Effector CD8-positive, alpha-beta T cell (primary cell): ENCODE measurements at regions not wholly inside any gene's neighbourhood (a gene's known extent, or its start where the extent isn't known, plus 50 kb on each side); places are given as distances from the start of the nearest gene placed in this dataset.

Experiments used
- DNase-seq: peaks from one replicate; lab custom pipeline; 2025; lab: John Stamatoyannopoulos, UW

- no peak for DNase-seq
These were observed 171.2 kb upstream of the SDK2 start for GRCh38 chr17:73815474-73815873.

DNA sequence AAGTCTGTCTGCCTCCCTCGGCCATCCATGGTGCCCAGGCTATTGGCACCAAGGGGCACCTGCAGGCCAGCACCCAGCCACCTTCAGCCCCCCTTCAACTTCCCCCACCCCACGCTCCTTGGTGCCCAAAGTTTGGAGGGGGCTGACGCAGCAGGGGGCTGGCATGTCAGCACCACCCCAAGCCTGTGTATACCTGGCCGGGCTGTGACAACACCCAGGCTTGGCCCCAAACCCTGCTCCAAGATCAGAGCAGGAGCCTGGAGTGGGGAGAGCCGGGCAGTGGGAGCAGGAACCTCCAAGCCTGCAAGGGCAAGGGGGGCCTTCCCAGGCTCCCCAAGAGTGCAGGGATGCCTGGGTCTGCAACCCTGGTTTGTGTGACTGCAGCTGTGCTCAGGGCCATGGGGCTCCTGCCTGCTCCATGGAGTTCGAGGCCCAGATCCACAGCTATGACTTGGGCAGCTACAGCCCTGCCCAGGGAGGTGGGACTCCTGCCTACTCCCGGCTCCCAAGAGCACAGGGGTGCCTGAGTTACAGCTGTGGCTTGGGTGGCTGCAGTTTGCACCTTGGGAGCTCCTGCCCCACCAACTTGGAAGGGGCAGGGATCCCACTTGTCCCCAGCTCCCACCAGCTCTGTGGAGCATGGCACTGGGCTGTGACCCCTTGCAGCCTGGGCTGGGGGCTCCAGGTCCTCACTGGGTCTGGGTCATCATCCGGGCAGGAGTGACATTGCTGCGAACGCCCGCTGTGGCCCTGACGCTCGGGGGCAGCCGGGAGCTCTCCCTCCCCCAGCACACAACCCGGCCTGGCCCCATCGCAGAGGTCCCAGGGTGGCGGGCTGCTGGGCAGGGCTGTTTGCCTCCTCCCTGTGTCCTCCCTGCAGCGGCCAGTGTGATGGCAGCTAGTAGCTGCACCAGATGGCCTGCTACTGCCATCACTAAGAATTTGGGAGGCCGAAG is 175.5 kb upstream of the SDK2 start:
- no peak for DNase-seq

DNA sequence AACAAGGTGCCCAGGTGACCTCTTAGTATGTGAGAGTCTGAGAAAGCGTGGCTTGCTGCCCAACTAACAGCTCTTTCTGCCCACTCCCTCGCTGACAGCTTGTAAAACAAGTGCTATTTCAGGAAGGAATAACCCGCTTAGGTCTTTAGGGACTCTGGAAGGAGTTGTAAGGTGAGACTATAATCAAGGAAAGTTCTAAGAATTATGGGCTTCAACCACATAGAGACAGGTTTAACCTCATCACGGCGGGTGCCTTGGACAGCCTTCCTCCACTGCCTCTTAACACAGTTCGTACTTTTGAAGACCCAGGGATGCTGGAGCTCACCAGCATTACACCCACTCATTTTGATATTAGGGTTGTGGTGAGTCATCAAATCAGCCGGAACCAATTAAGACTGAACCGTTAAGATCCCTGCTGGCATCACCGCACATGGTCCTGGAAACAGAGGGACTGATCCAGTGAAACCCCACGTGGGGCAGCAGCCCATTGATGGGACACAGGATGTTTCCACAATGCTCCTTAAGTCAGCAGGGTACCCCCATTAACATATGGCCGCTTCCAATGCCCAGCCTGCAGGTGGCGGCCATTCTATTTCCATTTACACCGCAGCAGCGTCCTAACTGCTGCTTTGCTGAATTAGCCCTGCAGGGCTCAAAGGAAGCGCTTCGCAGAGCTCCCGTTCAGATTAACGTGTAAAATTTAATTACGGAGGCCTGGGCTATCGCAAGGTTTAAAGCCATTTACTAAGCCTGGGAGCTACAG is 176.6 kb upstream of the SDK2 start:
- no peak for DNase-seq

DNA sequence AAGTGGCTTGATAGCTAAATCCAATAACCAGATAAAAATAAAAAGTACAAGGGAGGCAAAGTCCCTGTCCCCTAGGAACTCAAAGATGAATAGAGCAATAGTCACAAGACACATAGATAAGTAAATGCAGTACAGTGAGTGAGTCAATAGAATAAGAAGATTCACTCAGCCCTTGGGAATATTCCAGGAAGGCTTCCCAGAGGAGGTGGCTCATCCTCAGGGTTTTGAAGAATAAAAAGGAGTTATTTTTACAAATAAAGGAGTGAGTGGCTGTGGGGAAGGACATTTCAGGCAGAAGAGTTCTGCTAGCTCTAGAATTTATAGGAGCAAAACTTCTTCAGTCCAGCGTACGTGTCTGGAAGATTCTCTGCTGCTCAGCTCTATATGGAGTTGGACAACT is 177.4 kb upstream of the SDK2 start:
- DNase-seq: no peak

- no peak for DNase-seq
These were observed 178.1 kb upstream of the SDK2 start for GRCh38 chr17:73822371-73822770.

- DNase-seq: no peak
These were observed 179.4 kb upstream of the SDK2 start for GRCh38 chr17:73823684-73824083.

- no peak for DNase-seq
These were observed 180.1 kb upstream of the SDK2 start for GRCh38 chr17:73824321-73824720.

GRCh38 chr17:73826181-73826871 is 182.1 kb upstream of the SDK2 start:
- no peak for DNase-seq

- DNase-seq: no peak
These were observed 182.6 kb upstream of the SDK2 start for GRCh38 chr17:73826872-73827228.

DNA sequence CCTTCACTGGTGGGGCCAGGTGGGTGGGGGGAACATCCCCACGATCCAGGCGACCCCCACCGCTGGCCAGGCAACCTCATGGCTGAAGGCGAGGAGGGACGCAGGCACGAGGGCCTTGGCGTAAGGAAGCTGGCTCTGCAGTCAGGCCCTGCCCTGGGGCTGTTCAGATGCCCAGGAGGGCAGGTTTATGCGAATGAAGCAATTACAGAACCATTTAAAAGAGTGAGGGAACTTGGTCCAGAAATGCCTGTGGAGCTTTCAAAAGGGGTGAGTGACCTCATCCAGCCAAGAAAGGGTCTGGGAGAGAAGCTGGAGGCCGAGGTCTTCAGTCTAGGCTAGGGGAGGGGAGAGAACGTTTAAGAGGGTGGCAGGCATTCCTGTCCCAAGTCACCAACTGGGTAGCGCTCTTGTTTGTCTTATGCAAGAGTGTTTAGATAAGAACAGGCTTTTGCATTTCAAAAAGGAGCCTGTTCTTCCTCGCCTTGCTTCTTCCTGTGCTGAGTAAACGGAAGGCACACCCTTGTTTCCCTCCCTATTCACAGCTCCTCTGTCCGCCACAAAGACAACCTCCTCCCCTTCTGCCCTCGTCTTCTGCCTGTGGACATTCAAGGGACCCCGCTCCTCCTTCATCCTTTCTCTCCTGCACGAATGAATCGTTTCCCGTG is 183.5 kb upstream of the SDK2 start:
- no peak for DNase-seq

DNA sequence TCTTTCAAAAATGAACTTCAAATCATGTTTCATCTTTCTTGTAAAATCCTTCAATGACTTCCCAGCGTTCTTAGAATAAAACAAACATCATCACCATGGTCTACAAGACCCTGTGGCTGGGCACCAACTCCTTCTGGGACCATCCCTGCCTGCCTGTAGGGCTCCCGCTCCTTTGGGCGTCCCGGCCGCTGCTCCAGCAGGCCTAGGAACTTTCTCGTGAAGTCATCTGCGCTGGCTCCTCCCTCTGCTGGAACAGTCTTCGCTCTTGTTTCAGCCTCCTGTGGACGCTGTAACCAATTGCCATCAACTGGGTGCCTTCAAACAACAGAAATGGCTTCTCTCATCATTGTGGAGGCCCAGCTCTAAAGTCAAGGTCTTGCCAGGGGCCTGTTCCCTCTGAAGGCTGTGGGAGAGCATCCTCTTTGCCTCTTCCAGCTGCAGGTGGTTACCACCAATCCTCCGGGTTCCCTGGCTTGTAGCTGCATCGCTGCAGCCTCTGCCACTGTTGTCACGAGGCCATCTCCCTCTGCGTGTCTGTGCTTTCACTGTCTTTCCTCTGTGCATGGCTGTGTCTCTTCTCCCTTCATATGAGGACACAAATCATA is 185.5 kb upstream of the SDK2 start:
- no peak for DNase-seq

- DNase-seq: no peak
These were observed 187.5 kb upstream of the SDK2 start for GRCh38 chr17:73831699-73832098.

DNA sequence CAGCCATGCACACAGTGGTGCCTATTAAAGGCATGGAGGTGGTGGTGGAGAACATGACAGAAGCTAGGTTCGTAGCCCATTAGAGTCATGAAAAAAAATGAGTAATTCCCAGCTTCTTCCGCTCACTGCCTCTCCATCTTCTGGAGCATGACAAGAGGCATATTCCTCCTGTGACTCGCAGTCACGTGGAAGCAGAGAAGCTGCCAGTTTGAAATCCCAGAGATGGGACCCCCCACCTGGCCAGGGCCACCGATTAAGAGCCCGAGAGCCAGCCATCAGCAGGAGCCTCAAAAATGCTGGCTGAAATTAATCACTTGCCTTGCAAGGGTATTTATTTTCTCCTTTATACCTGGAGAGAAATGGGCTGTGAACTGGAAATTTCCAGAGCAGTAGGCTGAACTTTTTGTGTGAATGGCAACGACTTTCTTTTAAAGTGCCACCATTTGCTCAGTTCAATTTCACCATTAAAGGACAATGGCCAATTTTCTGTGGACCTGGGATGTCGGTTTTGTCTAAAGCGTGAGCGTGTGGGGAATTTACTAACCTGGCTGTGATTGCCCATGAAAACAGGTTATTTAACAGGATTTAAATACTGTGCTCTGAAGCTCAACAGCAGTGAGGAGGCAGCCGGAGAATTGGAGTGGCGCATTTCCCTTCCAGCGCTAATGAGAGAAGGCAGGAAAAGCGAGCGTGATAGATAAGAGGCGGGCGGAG is 189.7 kb upstream of the SDK2 start:
- no peak for DNase-seq

DNA sequence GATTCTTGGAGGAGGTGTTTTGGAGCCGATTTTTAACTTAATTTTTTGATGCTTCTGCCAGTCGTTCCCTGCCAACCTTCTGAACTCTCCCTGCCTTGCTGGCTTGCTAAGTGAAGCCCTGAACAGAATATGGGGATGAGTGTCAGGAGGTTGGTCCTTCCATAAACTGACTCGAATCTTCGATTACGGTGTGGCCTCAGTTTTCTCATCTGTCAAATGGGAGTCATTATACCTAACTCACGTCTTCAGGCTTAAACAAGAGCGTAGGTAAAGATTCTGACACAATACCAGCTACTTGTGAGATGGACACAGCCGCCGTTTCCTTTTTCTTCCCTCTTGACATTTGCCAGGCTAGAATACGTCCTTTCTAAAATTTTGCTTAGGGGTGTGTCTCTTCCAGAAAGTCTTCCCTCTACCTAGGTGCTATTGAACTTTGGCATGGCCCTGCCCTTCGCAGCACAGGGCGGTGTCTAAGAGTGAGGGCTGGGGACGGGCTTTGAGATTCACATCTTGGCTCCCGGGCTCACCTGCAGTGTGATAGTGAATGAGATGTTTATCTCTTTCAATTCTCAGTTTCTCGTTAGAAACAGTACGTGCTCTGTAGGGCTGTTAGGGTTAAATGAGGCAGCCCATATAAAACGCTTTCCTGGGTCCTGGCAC is 190.6 kb upstream of the SDK2 start:
- no peak for DNase-seq

DNA sequence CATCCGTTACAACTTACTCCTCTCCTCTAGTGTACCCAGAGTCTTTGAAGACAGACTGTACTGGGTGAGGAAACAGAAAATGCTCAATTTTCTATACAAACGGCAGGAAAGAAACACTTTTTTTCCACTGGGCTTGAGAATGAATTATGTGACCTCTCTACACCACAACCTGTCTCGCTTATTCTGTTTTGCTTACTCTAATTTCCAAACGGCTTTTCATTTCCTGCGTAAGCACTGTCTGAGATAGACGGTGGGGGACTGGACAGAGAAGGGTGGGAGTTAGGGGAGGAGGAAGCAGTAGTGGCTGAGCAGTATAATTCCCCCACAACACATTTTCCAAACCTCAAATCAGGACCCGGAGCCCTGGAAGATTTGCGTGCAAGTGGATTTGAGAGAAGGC is 191.4 kb upstream of the SDK2 start:
- no peak for DNase-seq

GRCh38 chr17:73838815-73839214 is 194.6 kb upstream of the SDK2 start:
- DNase-seq: no peak

- no peak for DNase-seq
These were observed 196.6 kb upstream of the SDK2 start for GRCh38 chr17:73840829-73841228.

- DNase-seq: no peak
These were observed 197.3 kb upstream of the SDK2 start for GRCh38 chr17:73841431-73842060.

DNA sequence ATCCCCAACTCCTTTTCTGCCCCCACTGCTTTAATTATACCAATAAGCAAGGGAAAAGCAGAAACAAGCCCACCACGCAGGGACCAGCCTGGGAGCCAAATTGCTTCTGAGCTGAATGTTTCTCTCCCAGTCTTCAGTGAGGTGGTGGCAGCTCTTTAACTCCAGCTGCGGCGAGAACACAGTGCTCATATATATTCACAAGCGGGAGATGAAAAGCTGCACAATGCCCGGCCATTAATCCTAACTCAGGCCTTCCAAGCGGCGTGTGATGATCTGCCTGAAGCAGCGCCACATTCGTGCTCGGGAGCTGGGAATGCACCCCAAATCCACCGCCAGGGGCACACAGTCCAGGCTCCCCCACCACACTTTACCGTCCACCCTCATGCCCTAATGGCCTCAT is 203.7 kb upstream of the SDK2 start:
- no peak for DNase-seq

- no peak for DNase-seq
These were observed 206.2 kb upstream of the SDK2 start for GRCh38 chr17:73850426-73850825.
